Small intestine (tissue), 7 donors: ENCODE measurements at regions not wholly inside any gene's neighbourhood (a gene's known extent, or its start where the extent isn't known, plus 50 kb on each side); places are given as distances from the start of the nearest gene placed in this dataset.
"Not testable (repeated sequence)": the region's sequence is repeated elsewhere in the genome, so short reads cannot be mapped to it uniquely, and the experiment has no call there.

ENCODE experiments used
- DNase-seq, 2 donors: peaks; one replicate each; pipeline versions ENCODE4 v3.0.0 to v3.0.0-alpha.2; 2013
- FAIRE-seq: peaks from 2 replicates; lab custom pipeline; 2012; peaks lifted over from hg19 to GRCh38; lab: Jason Lieb, UNC
- H3K27ac ChIP-seq, 3 donors: one replicate each; pipeline ENCODE4 v1.5.1; 2013; ENCODE audit warnings: low read length in 2 of 3, mild to moderate bottlenecking in 2 of 3, control low read depth in 1 of 3, inconsistent platforms in 1 of 3, low read depth in 1 of 3, moderate library complexity in 1 of 3
- H3K27me3 ChIP-seq, 3 donors: one replicate each; pipeline ENCODE4 v1.6.1; 2013; ENCODE audit warnings: low read length in 3 of 3, inconsistent platforms in 1 of 3; ENCODE audit not compliant: control insufficient read depth in 3 of 3, insufficient read depth in 3 of 3
- H3K36me3 ChIP-seq, 3 donors: one replicate each; pipeline ENCODE4 v1.6.1; 2013; ENCODE audit warnings: low read length in 3 of 3, inconsistent platforms in 1 of 3, low read depth in 1 of 3, mild to moderate bottlenecking in 1 of 3, moderate library complexity in 1 of 3; ENCODE audit not compliant: control insufficient read depth in 3 of 3, insufficient read depth in 2 of 3
- H3K4me1 ChIP-seq, 3 donors: one replicate each; pipeline ENCODE4 v1.6.1; 2013; ENCODE audit warnings: low read length in 2 of 3, inconsistent platforms in 1 of 3, low read depth in 1 of 3, mild to moderate bottlenecking in 1 of 3, moderate library complexity in 1 of 3; ENCODE audit not compliant: control insufficient read depth in 3 of 3, insufficient read depth in 2 of 3
- H3K4me3 ChIP-seq, 3 donors: one replicate each; pipeline ENCODE4 v1.5.1; 2013; ENCODE audit warnings: low read length in 3 of 3, control low read depth in 1 of 3, inconsistent platforms in 1 of 3, low read depth in 1 of 3, mild to moderate bottlenecking in 1 of 3, moderate library complexity in 1 of 3
- H3K9me3 ChIP-seq, 2 donors: one replicate each; pipeline ENCODE4 v1.6.1; 2013; ENCODE audit warnings: low read depth in 1 of 2, low read length in 1 of 2; ENCODE audit not compliant: control insufficient read depth in 2 of 2, insufficient read depth in 1 of 2
- WGBS, 3 donors: extraction: QIAGEN DNeasy Blood & Tissue Kit; methylation state at CpG; one replicate each; pipeline ENCODE4 v1.1.7; 2013; 5-methylcytosine and 5-hydroxymethylcytosine counted together
- donor health status: healthy with polysubstance abuse.
- donor health status: control.
- donor health status: control.
- donor health status: Bipolar disorder and iron deficiency.
- donor health status: healthy.

DNA sequence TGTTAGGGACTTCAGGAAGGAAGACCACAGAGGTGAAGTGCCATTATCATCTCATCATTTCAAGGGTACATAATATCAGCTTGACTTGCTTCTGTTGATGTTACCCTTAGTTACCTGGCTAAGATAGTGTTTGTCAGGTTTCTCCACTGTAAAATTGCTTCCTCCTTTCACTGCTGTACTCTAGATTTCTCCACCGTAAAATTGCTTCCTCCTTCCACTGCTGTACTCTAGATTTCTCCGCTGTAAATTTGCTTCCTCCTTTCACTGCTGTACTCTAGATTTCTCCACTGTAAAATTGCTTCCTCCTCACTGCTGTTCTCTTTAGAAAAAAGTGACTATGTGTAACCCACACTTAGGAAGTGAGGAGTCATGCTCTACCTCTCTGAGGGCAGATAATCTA lies 1460.3 kb downstream of the SUCLG1 start:
- H3K36me3 ChIP-seq: no peaks in the 10 kb centered on the region
- 19 to 36% (median 26%) methylated on average over 2 of the region's 2 CpGs for WGBS, 3 donors
- H3K4me3 ChIP-seq: no peak overlapping the region
- H3K9me3 ChIP-seq: no peaks in the 10 kb centered on the region
- no peak overlapping the region for H3K27ac ChIP-seq
- DNase-seq: peak in 1 of 2 donors; percentile 28
- H3K4me1 ChIP-seq: no peaks in the 10 kb centered on the region
- FAIRE-seq: no peak
- H3K27me3 ChIP-seq: no peaks in the 10 kb centered on the region

DNA sequence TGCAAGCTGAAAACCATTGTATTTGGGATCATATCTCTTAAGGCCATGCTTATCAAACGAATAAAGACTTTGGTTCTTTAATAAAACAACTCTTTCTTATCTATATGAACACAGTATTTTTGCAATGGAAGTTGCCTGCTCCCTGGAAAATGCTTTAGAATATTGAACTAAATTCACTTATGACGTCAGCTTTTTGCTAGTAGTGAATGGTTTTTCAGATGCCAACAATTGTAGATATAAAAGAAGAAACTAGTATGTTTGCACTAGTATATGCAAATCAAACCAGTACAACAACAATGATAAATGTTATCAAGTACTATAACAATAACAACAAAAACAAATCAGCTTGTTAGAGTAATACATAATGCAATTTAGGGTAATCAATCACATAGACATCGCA lies 1462.9 kb downstream of the SUCLG1 start:
- no peak overlapping the region for H3K27ac ChIP-seq
- WGBS, 3 donors: 49 to 54% (median 51%) methylated on average over 3 of the region's 3 CpGs
- no peaks in the 10 kb centered on the region for H3K27me3 ChIP-seq
- FAIRE-seq: no peak
- DNase-seq: no peak
- H3K9me3 ChIP-seq: no peaks in the 10 kb centered on the region
- no peaks in the 10 kb centered on the region for H3K36me3 ChIP-seq
- no peak overlapping the region for H3K4me3 ChIP-seq
- peaks cover 0 to 2% (median 0%) of the 10 kb centered on the region in 3 donors for H3K4me1 ChIP-seq

DNA sequence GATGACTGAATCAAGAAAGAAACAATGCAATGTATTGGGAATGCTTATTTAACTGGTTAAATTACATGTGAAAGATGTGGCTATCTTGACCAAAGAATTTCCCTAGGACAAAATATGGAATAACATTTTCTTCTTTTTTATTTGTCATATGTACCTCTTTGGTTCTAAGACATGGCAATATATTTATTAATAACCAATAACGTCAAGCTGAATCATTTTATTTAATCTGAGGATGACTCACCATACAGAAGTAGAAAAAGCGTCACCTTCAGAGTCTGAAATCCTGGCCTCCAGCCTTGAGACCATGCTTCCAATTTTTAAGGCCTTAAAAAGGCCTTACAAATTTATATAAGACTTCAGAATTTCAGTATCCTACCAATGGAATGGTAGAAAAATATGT lies 1464.9 kb downstream of the SUCLG1 start:
- Histone ChIP-seq H3K9me3 (no peaks in the 10 kb centered on the region), H3K27me3 (no peaks in the 10 kb centered on the region), H3K4me3 (no peak overlapping the region), H3K4me1 (peaks cover 0 to 2% (median 0%) of the 10 kb centered on the region in 3 donors), H3K27ac (no peak overlapping the region), H3K36me3 (no peaks in the 10 kb centered on the region)
- FAIRE-seq (no peak), DNase-seq (no peak)
- 62 to 90% (median 84%) methylated on average over 2 of the region's 2 CpGs for WGBS, 3 donors

DNA sequence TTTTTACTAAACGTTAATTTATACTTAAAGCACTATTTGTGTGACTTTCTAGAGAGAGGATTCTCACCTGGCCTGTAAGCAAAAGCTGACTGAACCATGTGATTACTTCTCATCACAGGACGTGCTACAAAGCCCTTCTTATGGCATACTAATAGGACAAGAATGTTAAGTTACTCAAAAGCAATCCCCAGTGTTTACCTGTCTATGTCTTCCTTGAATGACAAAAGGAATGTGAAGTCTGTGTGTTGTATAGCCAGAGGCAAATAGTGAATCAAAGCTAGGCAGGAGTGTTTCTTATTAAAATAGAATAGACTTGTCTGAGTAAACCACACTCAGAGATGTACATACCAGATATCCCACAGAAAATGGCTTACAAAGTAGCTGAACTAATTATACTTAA lies 1465.5 kb downstream of the SUCLG1 start:
- Histone ChIP-seq H3K27me3 (no peaks in the 10 kb centered on the region), H3K4me1 (peaks cover 0 to 2% (median 0%) of the 10 kb centered on the region in 3 donors), H3K36me3 (no peaks in the 10 kb centered on the region), H3K27ac (no peak overlapping the region), H3K9me3 (no peaks in the 10 kb centered on the region), H3K4me3 (no peak overlapping the region)
- FAIRE-seq (no peak), DNase-seq (no peak)
- 64 to 74% (median 67%) methylated on average over 2 of the region's 2 CpGs for WGBS, 3 donors

DNA sequence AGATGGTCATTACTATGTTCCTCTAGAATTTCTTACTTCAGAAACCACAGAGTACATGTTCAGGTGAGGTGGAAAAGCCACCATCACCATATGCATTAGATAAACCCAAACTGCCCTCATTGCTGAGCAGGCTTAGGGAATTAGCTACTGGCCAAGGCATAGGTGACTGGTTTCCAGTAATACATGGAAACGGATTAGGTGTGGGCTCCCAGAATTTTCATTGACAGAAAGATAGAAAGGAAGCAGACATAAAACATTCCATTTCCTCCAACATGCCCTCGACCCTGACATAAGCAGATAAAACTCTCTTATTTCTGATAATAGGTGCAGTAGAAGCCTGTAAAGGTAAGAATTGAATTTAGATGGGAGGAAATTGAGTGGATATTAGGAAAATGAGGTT lies 1466.1 kb downstream of the SUCLG1 start:
- no peak overlapping the region for H3K4me3 ChIP-seq
- no peaks in the 10 kb centered on the region for H3K9me3 ChIP-seq
- no peak overlapping the region for H3K27ac ChIP-seq
- peaks cover 0 to 2% (median 0%) of the 10 kb centered on the region in 3 donors for H3K4me1 ChIP-seq
- no peaks in the 10 kb centered on the region for H3K27me3 ChIP-seq
- H3K36me3 ChIP-seq: no peaks in the 10 kb centered on the region
- 59 to 74% (median 74%) methylated on average over 2 of the region's 2 CpGs for WGBS, 3 donors
- FAIRE-seq (no peak), DNase-seq (no peak)

DNA sequence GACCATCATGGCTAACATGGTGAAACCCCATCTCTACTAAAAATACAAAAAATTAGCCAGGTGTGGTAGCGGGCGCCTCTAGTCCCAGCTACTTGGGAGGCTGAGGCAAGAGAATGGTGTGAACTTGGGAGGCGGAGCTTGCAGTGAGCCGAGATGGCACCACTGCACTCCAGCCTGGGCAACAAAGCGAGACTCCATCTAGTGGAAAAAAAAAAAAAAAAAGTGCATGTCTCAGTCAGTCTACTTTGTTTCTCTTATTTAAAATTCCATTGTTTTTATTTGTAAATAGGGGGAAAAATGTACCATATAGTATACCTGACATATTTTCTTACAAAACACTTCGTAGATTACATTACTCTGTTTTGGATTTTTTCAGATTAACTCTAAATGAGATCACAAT lies 1471.4 kb downstream of the SUCLG1 start:
- not testable (repeated sequence) for H3K36me3 ChIP-seq, H3K4me1 ChIP-seq, H3K27me3 ChIP-seq, H3K27ac ChIP-seq, FAIRE-seq, DNase-seq, H3K4me3 ChIP-seq
- 81 to 90% (median 90%) methylated on average over 6 of the region's 6 CpGs for WGBS, 3 donors
- peaks cover 0 to 11% of the 10 kb centered on the region in 2 donors for H3K9me3 ChIP-seq

DNA sequence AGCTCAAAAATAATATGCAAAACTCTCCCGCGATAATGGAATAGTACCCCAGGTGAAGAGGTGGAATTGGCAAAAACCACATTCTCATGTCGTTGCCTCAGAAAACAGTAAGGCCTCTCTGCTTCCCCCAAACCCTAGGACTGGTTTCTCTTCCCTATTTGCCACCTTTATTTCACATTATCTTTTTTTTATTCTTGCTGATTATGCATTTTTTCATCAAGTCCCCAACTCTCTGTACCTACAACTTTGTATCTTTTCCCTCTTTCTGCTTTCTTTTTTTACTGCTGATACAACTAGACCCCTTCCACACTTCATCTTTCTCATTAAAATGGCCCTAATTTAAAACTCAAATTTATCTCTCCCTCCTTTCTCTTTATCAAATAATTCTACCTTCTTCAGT lies 1472.2 kb downstream of the SUCLG1 start:
- Histone ChIP-seq H3K27ac (no peak overlapping the region), H3K36me3 (no peaks in the 10 kb centered on the region), H3K4me3 (no peak overlapping the region), H3K4me1 (no peaks in the 10 kb centered on the region), H3K27me3 (no peaks in the 10 kb centered on the region), H3K9me3 (peaks cover 0 to 11% of the 10 kb centered on the region in 2 donors)
- FAIRE-seq (no peak), DNase-seq (no peak)
- WGBS, 3 donors: 83 to 94% (median 88%) methylated on average over 3 of the region's 3 CpGs

DNA sequence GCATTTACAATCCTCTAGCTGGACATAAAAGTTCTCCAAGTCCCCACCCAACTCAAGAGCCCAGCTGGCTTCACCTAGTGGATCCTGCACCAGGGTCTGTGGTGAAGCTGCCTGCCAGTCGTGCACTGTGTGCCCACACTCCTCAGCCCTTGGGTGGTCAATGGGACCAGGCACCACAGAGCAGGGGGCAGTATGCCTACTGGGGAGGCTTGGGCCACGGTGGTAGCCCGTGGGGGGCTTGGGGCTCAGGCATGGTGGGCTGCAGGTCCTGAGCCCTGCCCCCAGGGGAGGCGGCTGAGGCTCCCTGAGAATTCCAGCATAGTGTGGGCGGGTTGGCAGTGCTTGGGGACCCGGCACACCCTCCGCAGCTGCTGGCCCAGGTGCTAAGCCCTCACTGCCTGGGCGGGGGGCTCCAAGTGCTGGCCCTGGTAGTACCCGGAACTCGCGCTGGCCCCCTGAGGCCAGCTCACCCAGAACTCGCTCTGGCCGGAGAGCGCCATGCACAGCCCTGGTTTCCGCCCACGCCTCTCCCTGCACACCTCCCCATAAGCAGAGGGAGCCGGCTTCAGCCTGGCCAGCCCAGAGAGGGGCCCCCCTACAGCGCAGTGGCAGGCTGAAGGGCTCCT lies 1473.4 kb downstream of the SUCLG1 start:
- no peak for FAIRE-seq
- DNase-seq: no peak

DNA sequence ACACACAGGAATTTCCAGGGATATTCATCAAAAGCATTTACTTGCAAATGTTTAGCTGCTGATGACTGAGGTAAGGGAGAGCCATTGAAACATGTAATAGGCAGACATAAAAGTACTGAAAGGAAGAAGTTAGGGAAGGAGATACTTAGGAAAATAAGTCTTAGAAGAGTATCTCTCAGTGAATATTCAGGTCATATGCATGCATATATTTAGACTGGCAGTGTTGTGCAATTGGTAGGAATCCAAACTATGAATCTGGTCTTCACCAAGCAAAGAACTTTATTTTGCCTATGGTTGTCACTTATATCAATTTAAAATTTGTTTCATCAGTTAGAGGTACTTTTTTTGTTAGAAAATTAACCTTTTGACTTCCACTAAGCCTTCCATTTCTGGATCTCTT lies 1490.7 kb downstream of the SUCLG1 start:
- Histone ChIP-seq H3K9me3 (peaks cover 0 to 7% of the 10 kb centered on the region in 2 donors), H3K36me3 (no peaks in the 10 kb centered on the region), H3K27ac (no peak overlapping the region), H3K4me3 (no peak overlapping the region), H3K4me1 (no peaks in the 10 kb centered on the region), H3K27me3 (no peaks in the 10 kb centered on the region)
- no peak for FAIRE-seq
- DNase-seq: no peak

More for the DNA sequence above, 1473.4 kb downstream of the SUCLG1 start:
- H3K4me1 ChIP-seq: no peaks in the 10 kb centered on the region
- H3K4me3 ChIP-seq: no peak overlapping the region
- WGBS, 3 donors: 85 to 93% (median 87%) methylated on average over 16 to 18 of the region's 18 CpGs
- H3K9me3 ChIP-seq: peaks cover 0 to 12% of the 10 kb centered on the region in 2 donors
- H3K27ac ChIP-seq: no peak overlapping the region
- no peaks in the 10 kb centered on the region for H3K36me3 ChIP-seq
- H3K27me3 ChIP-seq: no peaks in the 10 kb centered on the region
